NB4 (cell line): ENCODE measurements at regions not wholly inside any gene's neighbourhood (a gene's known extent, or its start where the extent isn't known, plus 50 kb on each side); places are given as distances from the start of the nearest gene placed in this dataset.

ENCODE experiments used
- MAX ChIP-seq: IDR thresholded peaks from 2 replicates; pipeline ENCODE4 v1.6.1; 2011; ENCODE audit warnings: low read depth, low read length
- MYC ChIP-seq: IDR thresholded peaks from 2 replicates; pipeline ENCODE4 v1.6.1; 2011; ENCODE audit warnings: low read depth, low read length
- POLR2A ChIP-seq: IDR thresholded peaks from 2 replicates; pipeline ENCODE4 v1.6.1; 2011; ENCODE audit warnings: mild to moderate bottlenecking; ENCODE audit not compliant: insufficient read length; ENCODE audit errors: extremely low read depth
- TF ChIP-seq, protein P1 (sequence below): IDR thresholded peaks from one replicate; pipeline ENCODE4 v1.5.1; 2012; ENCODE audit warnings: low read depth, low read length

GRCh38 chr1:172940174-172940855, 110.4 kb downstream of the TNFSF18 start:
- TF ChIP-seq, protein P1, sequence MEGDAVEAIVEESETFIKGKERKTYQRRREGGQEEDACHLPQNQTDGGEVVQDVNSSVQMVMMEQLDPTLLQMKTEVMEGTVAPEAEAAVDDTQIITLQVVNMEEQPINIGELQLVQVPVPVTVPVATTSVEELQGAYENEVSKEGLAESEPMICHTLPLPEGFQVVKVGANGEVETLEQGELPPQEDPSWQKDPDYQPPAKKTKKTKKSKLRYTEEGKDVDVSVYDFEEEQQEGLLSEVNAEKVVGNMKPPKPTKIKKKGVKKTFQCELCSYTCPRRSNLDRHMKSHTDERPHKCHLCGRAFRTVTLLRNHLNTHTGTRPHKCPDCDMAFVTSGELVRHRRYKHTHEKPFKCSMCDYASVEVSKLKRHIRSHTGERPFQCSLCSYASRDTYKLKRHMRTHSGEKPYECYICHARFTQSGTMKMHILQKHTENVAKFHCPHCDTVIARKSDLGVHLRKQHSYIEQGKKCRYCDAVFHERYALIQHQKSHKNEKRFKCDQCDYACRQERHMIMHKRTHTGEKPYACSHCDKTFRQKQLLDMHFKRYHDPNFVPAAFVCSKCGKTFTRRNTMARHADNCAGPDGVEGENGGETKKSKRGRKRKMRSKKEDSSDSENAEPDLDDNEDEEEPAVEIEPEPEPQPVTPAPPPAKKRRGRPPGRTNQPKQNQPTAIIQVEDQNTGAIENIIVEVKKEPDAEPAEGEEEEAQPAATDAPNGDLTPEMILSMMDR: no peak
- no peak for TF ChIP-seq POLR2A
- TF ChIP-seq MAX: no peak
- no peak for TF ChIP-seq MYC
